Lower leg skin (tissue), 3 donors: ENCODE measurements at regions not wholly inside any gene's neighbourhood (a gene's known extent, or its start where the extent isn't known, plus 50 kb on each side); places are given as distances from the start of the nearest gene placed in this dataset.

Experiments used
- CTCF ChIP-seq, 3 donors: fragments of 450-650 bp; IDR thresholded peaks; one replicate each; pipeline ENCODE4 v1.5.1; 2016; ENCODE audit warnings: antibody characterized with exemption in 3 of 3, mild to moderate bottlenecking in 3 of 3, moderate library complexity in 2 of 3
- POLR2A ChIP-seq, 2 donors: fragments of 450-650 bp; IDR thresholded peaks; one replicate each; pipeline ENCODE4 v1.6.1; 2016 to 2017; ENCODE audit warnings: antibody characterized with exemption in 2 of 2, mild to moderate bottlenecking in 1 of 2, moderate library complexity in 1 of 2

- TF ChIP-seq CTCF (IDR thresholded peaks at IDR 0.05): no peak
- TF ChIP-seq POLR2A (IDR thresholded peaks at IDR 0.05): no peak
Measured at GRCh38 chrX:115894087-115894486, 276.5 kb upstream of the AGTR2 start.
